KMS-11 (cell line): ENCODE measurements at regions not wholly inside any gene's neighbourhood (a gene's known extent, or its start where the extent isn't known, plus 50 kb on each side); places are given as distances from the start of the nearest gene placed in this dataset.

Experiments
- H2AFZ ChIP-seq: fragments of 200-600 bp; sonication (generic); 2 replicates; pipeline ENCODE4 v1.6.1; 2016; ENCODE audit warnings: antibody characterized with exemption, mixed run types, low read depth
- H3K27ac ChIP-seq: fragments of 200-600 bp; sonication (generic); 2 replicates; pipeline ENCODE4 v1.6.1; 2016; ENCODE audit warnings: mild to moderate bottlenecking, mixed run types
- H3K27me3 ChIP-seq: fragments of 200-600 bp; sonication (generic); 2 replicates; pipeline ENCODE4 v1.6.1; 2017; ENCODE audit warnings: mild to moderate bottlenecking, low read depth, mixed run types, moderate library complexity; ENCODE audit not compliant: insufficient read depth
- H3K36me3 ChIP-seq: fragments of 200-600 bp; sonication (generic); 2 replicates; pipeline ENCODE4 v1.6.1; 2017; ENCODE audit warnings: mild to moderate bottlenecking, mixed run types; ENCODE audit not compliant: insufficient read depth
- H3K4me1 ChIP-seq: fragments of 200-600 bp; sonication (generic); 2 replicates; pipeline ENCODE4 v1.6.1; 2016; ENCODE audit warnings: mild to moderate bottlenecking, low read depth, mixed run types; ENCODE audit not compliant: poor library complexity, severe bottlenecking
- H3K4me2 ChIP-seq: fragments of 200-600 bp; sonication (generic); 2 replicates; pipeline ENCODE4 v1.7.0; 2016; ENCODE audit warnings: mild to moderate bottlenecking, mixed run types
- H3K4me3 ChIP-seq: fragments of 200-600 bp; sonication (generic); IDR thresholded peaks from 2 replicates; pipeline ENCODE4 v1.6.1; 2017; ENCODE audit warnings: low read depth, low read length, mixed read lengths; ENCODE audit not compliant: insufficient read depth
- H3K79me2 ChIP-seq: fragments of 200-600 bp; sonication (generic); 2 replicates; pipeline ENCODE4 v1.6.1; 2016; ENCODE audit warnings: low read depth, mixed run types; ENCODE audit not compliant: insufficient read depth
- H3K9ac ChIP-seq: fragments of 200-600 bp; sonication (generic); 2 replicates; pipeline ENCODE4 v1.6.1; 2016; ENCODE audit warnings: mild to moderate bottlenecking, mixed run types
- H4K20me1 ChIP-seq: fragments of 200-600 bp; sonication (generic); 2 replicates; pipeline ENCODE4 v1.6.1; 2016; ENCODE audit warnings: mild to moderate bottlenecking, mixed run types; ENCODE audit not compliant: insufficient read depth
- CTCF ChIP-seq: fragments of 200-600 bp; sonication (generic); conservative IDR thresholded peaks from 2 replicates; pipeline ENCODE4 v1.6.1; 2017; ENCODE audit warnings: low read depth, mild to moderate bottlenecking, antibody characterized with exemption, low read length, moderate library complexity, mixed read lengths

GRCh38 chr13:64936879-64937278 is 2293.3 kb downstream of the PCDH9 start:
- H3K27ac ChIP-seq, result no peak overlapping the region
- no peak overlapping the region for H2AFZ ChIP-seq
- no peak for TF ChIP-seq CTCF

GRCh38 chr13:64935441-64935840 is 2294.7 kb downstream of the PCDH9 start:
- Histone ChIP-seq H3K4me1 (no peaks in the 10 kb centered on the region), H3K79me2 (no peaks in the 10 kb centered on the region), H3K4me3 (no peak overlapping the region), H3K27me3 (no peaks in the 10 kb centered on the region), H3K36me3 (no peaks in the 10 kb centered on the region), H3K4me2 (no peak overlapping the region), H4K20me1 (no peaks in the 10 kb centered on the region), H3K9ac (no peak overlapping the region), H3K27ac (no peak overlapping the region), H2AFZ (no peak overlapping the region)
- no peak for TF ChIP-seq CTCF

More at GRCh38 chr13:64936879-64937278, 2293.3 kb downstream of the PCDH9 start:
- no peaks in the 10 kb centered on the region for H3K36me3 ChIP-seq
- no peaks in the 10 kb centered on the region for H4K20me1 ChIP-seq
- no peaks in the 10 kb centered on the region for H3K4me1 ChIP-seq
- no peaks in the 10 kb centered on the region for H3K79me2 ChIP-seq
- no peaks in the 10 kb centered on the region for H3K27me3 ChIP-seq
- no peak overlapping the region for H3K4me3 ChIP-seq
- no peak overlapping the region for H3K9ac ChIP-seq
- no peak overlapping the region for H3K4me2 ChIP-seq

- no peak overlapping the region for H3K9ac ChIP-seq
- H3K27ac ChIP-seq, result no peak overlapping the region
- no peaks in the 10 kb centered on the region for H3K36me3 ChIP-seq
- no peaks in the 10 kb centered on the region for H3K27me3 ChIP-seq
- H2AFZ ChIP-seq, result no peak overlapping the region
- no peak for TF ChIP-seq CTCF
- no peak overlapping the region for H3K4me2 ChIP-seq
- H3K4me1 ChIP-seq, result no peaks in the 10 kb centered on the region
- H3K4me3 ChIP-seq, result no peak overlapping the region
- no peaks in the 10 kb centered on the region for H3K79me2 ChIP-seq
- H4K20me1 ChIP-seq, result no peaks in the 10 kb centered on the region
Measured at GRCh38 chr13:64934569-64935362, 2295.4 kb downstream of the PCDH9 start.

GRCh38 chr13:64930636-64931035 is 2299.5 kb downstream of the PCDH9 start:
- Histone ChIP-seq H3K4me1 (no peaks in the 10 kb centered on the region), H3K27ac (no peak overlapping the region), H3K9ac (no peak overlapping the region), H3K36me3 (no peaks in the 10 kb centered on the region), H3K4me3 (no peak overlapping the region), H2AFZ (no peak overlapping the region), H3K27me3 (no peaks in the 10 kb centered on the region), H3K79me2 (no peaks in the 10 kb centered on the region), H4K20me1 (no peaks in the 10 kb centered on the region), H3K4me2 (no peak overlapping the region)
- TF ChIP-seq CTCF, result no peak
